Eye (tissue), 1 donor: ENCODE measurements at regions not wholly inside any gene's neighbourhood (a gene's known extent, or its start where the extent isn't known, plus 50 kb on each side); places are given as distances from the start of the nearest gene placed in this dataset.

ENCODE experiments used
- DNase-seq: peaks from one replicate; pipeline ENCODE4 v3.0.0-alpha.2; 2015

DNA sequence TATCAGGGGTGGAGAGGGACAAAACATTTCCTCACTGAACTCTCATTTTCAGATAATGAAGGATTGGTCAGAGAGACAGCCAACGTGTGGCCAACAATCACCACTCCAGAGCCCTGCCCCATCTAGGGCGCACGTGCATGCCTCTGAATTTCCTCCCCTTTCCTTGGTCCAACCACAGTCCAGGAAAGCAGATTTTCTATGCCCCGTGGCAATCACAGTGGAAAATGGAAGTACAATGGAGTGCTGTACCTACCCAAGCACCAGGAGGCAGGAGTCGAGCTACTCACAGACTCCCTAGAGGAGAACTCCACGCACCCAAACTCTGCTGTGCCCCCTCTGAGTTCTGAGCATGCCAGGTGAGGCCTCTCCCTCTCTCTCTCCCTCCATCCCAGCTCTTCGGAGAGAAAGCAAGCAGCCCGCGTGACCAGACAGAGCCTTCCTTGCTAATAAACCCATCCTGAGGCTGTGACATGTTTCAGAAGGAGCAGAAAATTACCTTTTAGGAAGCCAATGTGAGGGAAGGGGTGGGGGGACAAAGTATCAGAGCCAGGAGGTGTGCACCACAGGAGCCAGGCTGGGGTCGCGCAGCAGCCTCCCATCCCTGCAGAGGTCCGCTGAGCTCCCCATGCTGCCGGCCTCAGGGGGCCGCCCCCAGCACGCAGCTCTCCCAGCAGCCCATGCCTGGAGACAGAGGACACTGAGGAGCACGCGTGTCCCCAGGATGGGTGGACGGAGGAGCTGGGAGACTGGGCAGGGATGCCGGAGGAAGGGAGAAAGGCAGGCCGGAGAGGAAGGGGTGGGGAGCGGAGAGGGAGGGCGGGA, 73.4 kb downstream of the PITPNM2 start:
- peak; percentile 48 for DNase-seq

DNA sequence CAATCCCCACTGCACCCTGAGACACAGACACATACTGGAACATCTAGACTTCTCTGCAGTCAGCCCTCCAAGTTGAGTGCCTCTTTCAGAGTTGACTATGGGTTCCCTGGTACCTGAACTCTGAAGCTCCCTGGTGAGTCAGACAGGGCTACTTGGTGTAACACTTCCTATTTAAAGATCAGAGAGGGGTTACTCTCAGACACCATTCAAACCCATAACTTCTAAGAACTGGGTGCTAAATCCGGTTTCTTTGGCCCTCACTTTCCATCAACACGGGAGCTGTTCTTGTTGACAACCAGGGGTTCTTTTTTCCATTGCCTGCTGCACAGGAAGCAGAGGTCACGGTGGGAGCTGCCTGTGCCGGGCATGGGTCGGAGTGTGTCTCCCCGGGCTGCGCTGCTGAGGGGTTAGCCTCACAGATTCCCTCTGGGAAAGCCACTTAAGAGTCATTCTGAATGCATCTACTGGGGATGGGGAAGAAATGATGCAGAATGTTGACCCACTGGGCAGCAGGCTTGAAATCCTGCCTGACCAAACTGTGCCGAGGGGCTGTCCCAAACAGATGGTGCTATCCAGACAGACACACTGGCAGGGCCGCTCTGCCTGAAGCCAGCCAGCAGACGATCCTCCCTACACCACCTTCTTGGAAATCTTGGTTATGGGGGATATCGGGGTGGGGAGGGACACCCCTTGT, 74.1 kb downstream of the PITPNM2 start:
- DNase-seq, result no peak

DNA sequence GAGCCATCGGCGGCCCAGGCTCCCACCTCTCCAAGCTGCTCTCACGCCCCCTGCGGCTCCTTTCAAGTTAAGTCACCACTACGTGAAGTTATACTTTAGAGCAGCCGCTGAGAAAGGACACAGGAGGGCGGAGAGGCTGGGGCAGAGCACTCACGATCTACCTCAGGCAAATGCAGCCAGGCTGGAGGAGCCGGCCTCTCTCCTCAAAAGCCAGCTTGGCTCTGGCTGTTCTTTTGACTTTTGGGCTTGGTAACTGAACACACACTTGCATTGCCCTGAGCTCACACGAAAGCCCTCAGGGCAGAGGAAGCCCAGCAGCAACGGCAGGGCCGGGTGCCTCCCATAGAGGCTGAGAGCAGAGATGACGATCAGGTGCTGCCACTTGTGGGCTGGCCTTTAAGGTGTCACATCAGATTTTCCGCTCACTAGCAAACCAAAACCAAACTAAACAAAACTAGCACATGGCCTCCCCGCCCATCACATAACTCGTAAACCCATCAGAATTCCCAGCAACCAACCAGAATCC, 75.2 kb downstream of the PITPNM2 start:
- peak; percentile 77 for DNase-seq

DNA sequence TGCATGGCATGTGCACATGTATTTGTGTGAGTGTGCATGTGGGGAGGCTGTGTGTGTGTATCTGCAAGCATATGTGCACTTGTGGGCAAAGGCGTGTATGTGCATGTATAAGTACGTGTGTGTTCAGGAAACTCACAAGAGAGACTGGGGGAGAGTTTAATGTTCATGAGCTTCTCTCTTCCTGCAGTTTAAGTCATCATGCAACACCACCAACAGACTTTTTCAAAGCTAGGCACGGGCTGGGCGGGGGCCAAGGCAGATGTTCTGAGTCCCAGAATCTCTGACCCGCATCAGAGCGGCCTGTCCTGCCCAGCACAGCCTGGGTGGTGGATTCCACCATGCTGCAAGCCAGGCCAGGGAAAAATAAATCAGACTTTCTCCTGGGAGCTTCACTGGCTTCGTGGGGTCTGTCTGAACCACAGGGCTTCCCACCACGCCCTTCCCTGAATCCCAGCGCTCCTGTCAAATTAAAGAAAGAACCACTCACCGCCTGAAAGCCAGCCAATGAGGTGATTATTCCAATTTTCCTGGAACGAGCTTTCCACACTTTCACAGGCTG, 75.7 kb downstream of the PITPNM2 start:
- DNase-seq, result no peak

DNA sequence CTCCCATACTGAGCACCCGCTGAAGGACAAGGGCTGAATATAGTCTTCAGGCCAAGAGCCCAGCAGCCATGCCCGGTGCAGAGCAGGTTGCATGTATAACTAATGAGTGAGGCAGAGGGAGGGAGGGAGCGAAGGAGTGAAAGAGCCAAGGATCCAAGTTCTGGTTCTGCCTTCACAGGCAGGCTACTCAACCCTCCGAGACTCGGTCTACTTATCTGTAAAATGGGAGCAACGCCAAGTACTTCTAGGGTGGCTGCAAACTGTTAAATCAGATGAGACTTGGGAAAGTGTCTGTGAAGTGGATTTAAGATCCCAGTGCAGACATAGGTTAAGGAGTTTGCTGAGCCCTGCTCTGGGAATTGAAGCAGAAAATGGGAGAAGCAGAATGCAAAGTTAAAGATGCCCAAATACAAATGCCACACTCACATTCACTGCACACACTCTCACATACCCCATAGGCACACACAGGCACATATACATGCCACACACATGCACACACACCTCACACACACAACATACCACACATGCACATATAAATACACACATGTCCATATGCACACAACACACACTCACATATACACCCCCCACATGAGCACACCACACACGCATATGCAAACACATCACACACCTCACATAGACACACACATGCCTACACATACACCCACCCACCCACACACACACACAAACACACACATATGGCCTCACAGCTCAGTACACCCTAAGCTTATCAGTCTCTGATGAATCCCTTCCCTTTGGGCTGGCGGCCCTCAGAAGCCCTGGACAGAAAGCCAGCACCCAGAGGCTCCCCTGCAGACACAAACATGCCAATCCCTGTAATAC, 76.7 kb downstream of the PITPNM2 start:
- no peak for DNase-seq

DNA sequence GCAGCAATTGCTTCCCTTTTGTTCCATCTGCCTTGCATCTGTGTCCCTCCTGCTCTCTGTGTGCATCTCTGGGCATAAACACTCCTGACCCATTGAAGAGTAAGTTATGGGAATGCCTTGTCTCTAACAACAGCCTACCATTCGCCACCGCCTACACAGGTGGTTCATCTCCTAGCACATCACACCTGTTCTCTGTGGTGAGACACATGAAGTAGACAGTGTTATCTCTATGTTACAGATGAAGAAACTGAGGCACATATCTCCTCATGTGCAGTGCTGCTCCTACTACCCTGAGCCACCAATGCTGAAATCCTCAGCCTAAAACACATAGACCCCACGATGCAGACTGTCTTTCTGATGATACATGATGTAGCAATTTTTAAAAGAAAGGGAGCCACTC, 77.6 kb downstream of the PITPNM2 start:
- DNase-seq, result no peak

DNA sequence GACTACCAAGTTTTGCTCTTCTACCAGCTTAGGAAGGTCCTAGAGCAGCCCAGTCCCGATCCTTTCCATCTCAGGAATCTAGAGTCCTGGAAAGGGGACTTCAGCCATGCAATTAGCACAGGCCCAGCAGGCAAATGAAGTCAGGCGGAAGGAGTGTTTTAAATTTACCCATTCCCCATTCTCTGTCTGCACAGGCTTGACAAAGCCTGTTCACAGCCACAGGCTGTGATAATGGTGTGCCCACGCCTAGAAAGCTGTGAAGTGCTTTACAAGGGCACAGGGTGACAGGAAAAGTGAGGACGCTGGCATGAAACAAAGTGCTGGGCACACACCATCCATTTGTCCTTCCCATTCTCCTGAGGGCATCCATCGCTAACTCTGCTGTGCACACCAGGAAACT, 79.0 kb downstream of the PITPNM2 start:
- DNase-seq, result peak; percentile 80

DNA sequence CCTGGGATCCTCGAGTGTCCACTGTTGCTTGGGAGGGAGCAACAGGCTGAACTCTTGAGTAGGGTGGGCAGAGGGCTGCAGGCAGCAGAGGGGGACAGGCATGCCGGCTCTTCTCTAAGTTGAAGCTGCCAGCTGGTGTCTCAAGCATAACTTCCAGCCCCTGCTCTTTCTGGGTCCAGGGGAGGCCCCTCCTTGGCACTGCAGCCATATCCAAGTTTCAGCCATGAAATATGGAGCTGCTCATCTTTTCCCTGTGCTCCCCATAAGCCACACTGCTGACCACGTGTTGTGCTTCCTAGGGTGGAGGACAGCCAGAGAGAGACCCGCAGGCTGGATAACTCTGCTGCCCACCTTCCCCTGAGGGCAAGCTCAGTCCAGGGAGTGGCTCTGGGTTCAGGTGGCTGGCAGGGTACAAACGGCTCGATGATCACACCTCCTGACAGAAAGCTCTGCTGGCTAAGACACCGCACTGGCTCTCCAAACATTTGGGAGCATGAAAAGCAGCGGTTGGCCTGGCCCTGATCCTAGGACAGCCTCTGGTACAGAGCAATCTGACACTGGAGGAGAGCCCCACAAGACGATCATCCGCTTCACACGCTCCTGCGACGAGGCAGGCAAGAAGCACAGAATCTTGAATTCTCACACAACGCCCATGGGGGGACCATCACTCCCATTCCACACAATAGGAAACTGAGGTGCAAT, 79.6 kb downstream of the PITPNM2 start:
- DNase-seq, result peak; percentile 30

DNA sequence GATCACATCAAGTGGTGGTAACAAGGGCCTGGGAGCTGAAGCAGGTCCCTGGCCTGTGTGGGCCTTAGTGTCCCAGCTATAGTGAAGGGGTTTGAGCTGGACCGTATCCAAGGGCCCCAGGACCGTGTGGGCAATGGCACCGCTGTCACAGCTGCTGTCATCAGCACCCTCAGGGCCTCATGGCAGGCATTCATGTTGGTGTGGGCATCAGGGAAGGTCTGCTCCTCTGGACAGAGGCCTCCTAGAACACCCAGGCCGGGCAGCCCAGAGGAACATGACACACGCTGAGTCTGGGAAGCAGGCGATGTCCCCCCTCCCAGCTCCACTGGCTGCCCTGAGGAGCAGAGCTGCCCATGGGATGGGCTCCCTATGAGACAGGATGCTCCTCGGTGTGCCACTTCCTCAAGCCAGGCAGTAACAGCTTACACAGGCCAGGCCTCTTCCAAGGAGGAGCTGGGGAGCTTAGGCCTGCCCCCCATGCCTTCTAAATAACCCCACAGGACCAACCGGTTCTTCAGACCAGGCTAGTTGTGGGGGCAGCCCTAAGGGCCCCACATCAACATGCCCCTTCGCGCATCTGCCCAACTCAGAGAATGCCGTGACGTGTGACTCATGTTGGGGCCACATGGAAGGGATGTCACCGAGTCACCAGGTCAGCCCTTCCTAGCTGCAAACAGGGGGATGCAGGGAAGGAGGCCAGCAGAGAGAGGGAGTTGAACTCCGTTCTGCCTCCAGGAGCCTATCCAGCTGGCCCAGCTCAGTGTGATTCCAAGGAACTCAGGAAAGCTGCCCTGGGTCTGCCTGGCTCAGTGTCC, 80.4 kb downstream of the PITPNM2 start:
- no peak for DNase-seq

DNA sequence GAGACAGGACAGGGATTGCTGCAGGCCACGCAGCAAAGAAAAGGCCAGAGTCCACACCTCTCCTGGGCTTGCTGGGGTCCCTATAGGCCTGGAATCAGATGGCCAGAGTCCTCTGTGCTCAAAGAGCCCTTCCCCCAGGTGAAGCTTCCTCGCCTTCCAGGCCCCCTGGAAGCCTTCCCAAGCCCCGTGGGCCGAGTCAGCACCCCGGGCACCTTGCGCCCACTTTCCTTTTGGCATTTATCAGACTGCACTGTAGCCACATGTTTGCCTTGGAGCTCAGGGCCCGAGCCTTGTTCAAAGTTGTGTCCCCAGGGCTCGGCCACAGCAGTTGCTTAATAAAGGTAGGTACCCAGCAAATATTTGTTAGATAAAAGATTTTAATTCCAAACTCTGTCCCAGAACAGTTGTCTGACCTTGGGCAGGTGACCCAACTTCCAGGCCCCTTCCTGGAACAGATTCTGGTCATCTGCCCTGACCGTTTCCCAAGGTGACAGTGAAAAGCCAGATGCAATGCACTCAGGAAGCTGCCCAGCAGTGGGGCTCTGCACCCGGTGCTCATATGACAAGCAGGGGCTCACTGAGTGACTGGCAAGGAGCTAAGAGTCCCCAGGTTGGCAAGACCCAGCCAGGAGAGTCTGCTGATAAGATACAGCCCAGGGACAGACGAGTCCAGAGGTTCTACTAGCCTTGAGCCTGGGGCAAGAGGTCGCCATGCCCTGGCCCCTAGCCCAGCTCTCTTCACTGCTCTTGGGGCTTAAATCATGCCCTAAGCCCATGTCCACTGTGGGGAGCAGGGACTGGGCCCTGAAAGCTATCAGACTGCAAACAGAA, 81.2 kb downstream of the PITPNM2 start:
- no peak for DNase-seq

DNA sequence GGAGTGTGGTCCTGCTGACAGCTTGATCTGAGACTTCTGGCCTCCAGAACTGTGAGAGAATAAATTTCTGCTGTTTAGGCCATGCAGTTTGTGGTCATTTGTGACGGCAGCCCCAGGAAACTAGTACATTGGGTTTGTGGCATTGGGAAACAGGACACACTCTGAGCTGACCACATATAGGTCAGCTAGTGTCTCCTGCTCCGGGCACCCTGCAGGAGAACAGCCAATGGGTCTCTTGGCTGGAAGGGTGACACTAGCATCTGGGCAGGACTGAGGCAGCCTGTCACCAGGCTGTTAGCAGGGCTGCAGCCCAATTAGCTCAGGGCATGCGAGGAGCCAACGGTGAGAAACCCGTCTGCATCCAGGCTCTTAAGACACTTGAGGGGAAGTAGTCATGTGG, 83.2 kb downstream of the PITPNM2 start:
- DNase-seq, result no peak

DNA sequence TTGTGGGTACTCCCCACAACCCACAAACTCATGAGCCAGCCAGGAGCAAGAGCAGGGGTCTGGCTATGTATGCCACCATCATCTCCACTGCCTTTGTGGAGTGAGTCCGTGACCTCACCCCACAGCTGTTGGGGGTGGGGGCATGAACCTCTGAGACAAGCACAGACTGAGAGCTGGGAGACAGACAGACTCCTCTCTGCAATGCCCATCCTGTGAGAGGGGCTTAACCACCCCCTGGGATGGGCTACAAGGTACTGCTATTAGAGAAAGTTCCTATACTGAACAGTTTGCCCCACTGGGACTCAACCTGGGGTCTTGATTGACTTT, 84.5 kb downstream of the PITPNM2 start:
- no peak for DNase-seq

DNA sequence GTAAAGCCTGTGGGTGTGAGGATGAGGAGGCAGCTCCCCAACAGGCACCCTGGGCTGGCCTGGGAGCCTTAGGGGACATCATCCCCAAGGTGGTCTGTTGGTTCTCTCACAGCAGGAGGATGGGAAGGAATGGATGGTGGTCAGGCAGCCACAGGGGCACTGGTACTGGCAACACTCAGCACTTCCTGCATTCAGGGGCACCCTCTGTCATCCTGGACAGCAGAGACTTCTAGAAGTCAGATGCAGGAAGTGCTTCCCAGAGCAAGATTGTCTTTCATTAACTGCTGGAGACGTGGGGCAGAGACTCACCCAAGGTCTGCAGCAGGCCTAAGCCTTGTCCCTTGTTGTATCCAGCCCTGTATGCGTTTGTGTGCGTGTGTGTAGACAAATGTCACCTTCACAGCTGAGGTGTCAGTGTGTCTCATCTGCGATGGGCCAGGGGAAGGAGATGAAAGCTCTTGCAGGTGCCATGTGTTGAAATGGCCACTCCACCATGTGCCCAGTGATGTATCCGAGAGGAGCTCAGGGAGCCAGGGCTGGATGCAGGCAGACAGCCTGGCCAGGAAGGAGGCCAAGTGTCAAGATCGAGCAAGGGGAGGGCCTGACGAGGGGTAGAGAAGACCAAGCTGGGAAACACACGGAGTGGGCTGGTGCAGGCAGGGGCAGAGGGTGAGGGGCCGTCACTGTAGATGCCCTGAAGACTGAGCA, 85.1 kb downstream of the PITPNM2 start:
- DNase-seq, result no peak

DNA sequence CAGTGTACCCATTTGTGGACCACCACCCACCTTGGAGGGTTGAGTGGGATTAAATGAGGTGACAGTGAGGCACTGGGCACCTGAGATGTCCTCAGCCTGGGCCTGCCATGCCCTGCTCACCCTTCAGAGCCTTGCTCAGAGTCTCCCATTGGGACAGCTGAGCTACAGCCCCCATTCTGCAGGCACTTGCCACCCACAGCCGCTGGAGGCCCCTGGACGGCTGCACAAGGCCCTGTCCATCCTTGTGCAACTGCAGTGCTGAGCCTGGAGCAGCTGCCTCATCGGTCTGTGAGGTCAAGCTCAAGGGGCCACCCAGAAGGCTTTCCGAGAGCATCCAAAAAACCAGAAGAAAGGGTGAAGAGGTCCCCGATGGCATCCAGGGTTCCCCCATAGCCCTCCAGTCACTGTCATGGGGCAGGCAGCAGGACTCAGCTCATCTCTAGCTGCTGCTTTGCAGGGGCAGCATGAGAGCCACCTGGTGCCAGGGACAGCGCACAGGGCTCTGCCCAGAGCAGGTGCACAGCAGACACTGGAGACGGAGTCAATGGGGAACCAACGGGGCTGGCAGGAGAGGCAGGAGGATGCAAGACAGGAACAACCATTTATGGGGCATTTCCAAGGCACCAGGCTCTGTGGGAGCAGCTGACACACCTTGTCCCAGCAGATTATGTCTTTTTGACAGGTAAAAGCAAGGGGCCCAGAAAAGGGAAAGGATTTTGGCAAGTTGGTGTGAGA, 84.6 kb downstream of the ARL6IP4 start:
- DNase-seq, result no peak

DNA sequence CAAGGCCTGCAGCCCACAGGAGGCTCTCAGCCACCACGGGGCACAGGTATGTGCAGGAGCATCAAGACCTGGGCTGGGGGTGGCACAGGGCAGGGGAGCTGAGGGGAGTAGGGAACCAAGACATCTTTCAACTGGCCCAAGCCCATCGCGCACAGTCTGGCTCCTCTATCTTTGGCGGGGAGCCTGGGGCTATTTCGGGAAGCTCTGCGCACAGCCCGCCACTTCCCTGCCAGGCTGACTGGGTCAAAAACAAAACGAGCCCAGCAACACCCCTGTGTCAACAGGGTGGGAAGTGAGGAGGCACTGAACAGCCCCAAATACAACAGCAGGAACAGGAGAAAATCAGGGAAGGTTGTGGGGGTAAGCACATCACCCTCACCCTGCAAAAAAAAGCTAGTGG, 83.9 kb downstream of the ARL6IP4 start:
- DNase-seq, result no peak

DNA sequence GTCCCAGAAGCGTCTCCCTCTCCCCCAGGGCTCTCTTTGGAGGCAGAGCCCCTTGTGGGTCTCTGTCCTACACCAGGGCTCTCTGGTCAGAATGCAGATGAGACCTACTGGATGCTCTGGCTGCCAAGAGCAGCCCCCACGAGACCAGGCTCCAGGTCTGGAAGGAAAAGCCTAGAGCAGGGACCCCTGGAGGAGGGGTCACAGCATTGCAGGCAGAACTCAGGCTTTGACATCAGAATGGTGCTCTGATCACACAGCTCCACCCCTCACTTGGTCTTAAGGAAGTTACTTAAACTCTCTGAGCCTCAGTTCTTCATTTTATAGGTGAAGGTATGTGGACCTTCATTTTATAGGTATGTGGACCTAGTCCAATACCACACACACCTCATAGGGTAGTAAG, 83.1 kb downstream of the ARL6IP4 start:
- DNase-seq, result no peak

DNA sequence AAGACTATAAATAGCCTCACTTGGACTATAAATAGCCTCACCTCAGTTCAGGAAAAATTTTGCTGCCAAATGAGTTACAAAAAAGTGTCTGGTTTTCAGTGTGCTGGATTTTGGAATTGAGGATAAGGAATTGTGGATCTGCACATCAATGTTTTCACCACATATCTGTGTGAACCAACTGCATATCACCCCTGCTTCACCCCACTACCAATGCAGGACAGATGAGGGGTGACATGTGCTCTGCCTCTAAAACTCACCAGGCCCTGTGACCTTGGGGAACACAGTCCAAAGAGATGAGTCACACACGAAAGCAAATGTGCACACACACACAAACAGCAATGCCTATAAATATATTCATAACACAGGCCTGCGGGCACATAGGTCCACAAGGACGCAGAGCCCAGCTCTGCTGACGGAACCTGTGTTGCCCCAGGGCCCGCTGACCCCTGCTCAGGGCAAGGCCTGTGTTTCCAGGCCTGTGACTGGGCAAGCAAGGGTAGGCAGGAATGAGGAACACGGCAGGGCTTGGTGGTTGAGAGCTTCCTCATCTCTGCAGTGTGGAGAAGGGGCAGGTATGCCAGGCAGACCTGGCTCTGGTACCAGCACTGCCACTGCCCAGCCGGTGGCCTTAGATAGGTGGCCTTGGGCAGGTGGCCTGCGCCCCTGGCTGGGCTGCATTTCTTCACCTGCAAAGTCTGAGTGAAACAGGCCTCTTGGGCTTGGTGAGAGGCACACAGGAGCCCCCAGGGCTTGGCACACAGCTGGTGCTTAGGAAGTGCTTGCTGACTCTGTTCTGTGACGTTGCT, 82.4 kb downstream of the ARL6IP4 start:
- DNase-seq, result no peak

DNA sequence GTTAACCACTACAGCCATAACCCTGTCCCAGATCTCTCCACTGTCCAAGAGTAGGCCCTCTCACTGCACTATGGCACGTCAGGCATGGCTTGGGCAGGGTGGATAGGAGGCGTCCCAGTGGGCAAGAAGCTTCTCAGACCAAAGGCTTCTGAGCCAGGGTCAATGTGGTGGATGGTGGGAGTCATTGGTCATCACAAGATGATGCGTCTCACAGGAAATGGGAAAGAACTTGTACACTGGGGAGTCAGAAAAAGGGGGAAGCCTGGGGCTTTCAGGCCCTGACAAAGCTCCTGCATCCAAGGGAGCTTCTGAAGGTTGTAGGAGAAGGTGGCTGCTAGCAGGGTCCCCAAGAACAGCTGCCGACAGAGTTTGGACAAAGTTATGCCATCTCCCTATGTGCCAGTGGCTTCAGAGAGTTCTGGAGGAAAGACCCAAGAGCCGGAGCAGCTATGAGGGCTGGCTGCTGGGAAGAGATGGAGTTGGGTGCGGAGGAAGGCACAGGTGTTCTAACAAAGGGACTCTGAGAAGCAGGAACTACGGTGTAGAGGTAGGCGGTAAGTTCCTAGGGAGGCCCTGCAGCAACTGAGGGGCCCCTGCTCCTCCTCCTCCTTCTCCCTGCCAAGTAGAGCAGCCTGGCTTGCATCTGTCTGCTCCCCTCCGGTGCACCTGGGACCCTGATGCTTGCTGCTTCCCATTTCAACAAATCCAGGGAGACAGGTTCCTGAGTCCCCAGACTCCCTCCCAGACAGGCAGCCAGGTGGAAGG, 81.1 kb downstream of the ARL6IP4 start:
- DNase-seq, result no peak
